KMS-11 (cell line): ENCODE measurements at regions not wholly inside any gene's neighbourhood (a gene's known extent, or its start where the extent isn't known, plus 50 kb on each side); places are given as distances from the start of the nearest gene placed in this dataset.

ENCODE experiments used
- H2AFZ ChIP-seq: fragments of 200-600 bp; sonication (generic); 2 replicates; pipeline ENCODE4 v1.6.1; 2016; ENCODE audit warnings: antibody characterized with exemption, mixed run types, low read depth
- H3K27ac ChIP-seq: fragments of 200-600 bp; sonication (generic); 2 replicates; pipeline ENCODE4 v1.6.1; 2016; ENCODE audit warnings: mild to moderate bottlenecking, mixed run types
- H3K27me3 ChIP-seq: fragments of 200-600 bp; sonication (generic); 2 replicates; pipeline ENCODE4 v1.6.1; 2017; ENCODE audit warnings: mild to moderate bottlenecking, low read depth, mixed run types, moderate library complexity; ENCODE audit not compliant: insufficient read depth
- H3K36me3 ChIP-seq: fragments of 200-600 bp; sonication (generic); 2 replicates; pipeline ENCODE4 v1.6.1; 2017; ENCODE audit warnings: mild to moderate bottlenecking, mixed run types; ENCODE audit not compliant: insufficient read depth
- H3K4me1 ChIP-seq: fragments of 200-600 bp; sonication (generic); 2 replicates; pipeline ENCODE4 v1.6.1; 2016; ENCODE audit warnings: mild to moderate bottlenecking, low read depth, mixed run types; ENCODE audit not compliant: poor library complexity, severe bottlenecking
- H3K4me2 ChIP-seq: fragments of 200-600 bp; sonication (generic); 2 replicates; pipeline ENCODE4 v1.7.0; 2016; ENCODE audit warnings: mild to moderate bottlenecking, mixed run types
- H3K4me3 ChIP-seq: fragments of 200-600 bp; sonication (generic); IDR thresholded peaks from 2 replicates; pipeline ENCODE4 v1.6.1; 2017; ENCODE audit warnings: low read depth, low read length, mixed read lengths; ENCODE audit not compliant: insufficient read depth
- H3K79me2 ChIP-seq: fragments of 200-600 bp; sonication (generic); 2 replicates; pipeline ENCODE4 v1.6.1; 2016; ENCODE audit warnings: low read depth, mixed run types; ENCODE audit not compliant: insufficient read depth
- H3K9ac ChIP-seq: fragments of 200-600 bp; sonication (generic); 2 replicates; pipeline ENCODE4 v1.6.1; 2016; ENCODE audit warnings: mild to moderate bottlenecking, mixed run types
- H4K20me1 ChIP-seq: fragments of 200-600 bp; sonication (generic); 2 replicates; pipeline ENCODE4 v1.6.1; 2016; ENCODE audit warnings: mild to moderate bottlenecking, mixed run types; ENCODE audit not compliant: insufficient read depth
- CTCF ChIP-seq: fragments of 200-600 bp; sonication (generic); conservative IDR thresholded peaks from 2 replicates; pipeline ENCODE4 v1.6.1; 2017; ENCODE audit warnings: low read depth, mild to moderate bottlenecking, antibody characterized with exemption, low read length, moderate library complexity, mixed read lengths

- no peak overlapping the region for H3K4me3 ChIP-seq
- no peaks in the 10 kb centered on the region for H3K79me2 ChIP-seq
- peaks cover 5% of the 10 kb centered on the region; the same call in 1 of the 2 replicates for H3K27me3 ChIP-seq
- peak overlapping the region; percentile 58 for H3K4me2 ChIP-seq
- no peaks in the 10 kb centered on the region for H4K20me1 ChIP-seq
- no peak overlapping the region for H2AFZ ChIP-seq
- no peak overlapping the region for H3K9ac ChIP-seq
- no peaks in the 10 kb centered on the region for H3K36me3 ChIP-seq
- no peak overlapping the region; the same call in 1 of the 2 replicates for H3K27ac ChIP-seq
- no peak for TF ChIP-seq CTCF
- peaks cover 39% of the 10 kb centered on the region for H3K4me1 ChIP-seq
Observed at GRCh38 chr13:50366488-50367174, 351.4 kb downstream of the KCNRG start.

GRCh38 chr13:50369646-50370045 lies 354.4 kb downstream of the KCNRG start:
- Histone ChIP-seq H3K4me2 (no peak overlapping the region), H4K20me1 (no peaks in the 10 kb centered on the region), H3K27ac (no peak overlapping the region), H3K79me2 (no peaks in the 10 kb centered on the region), H2AFZ (no peak overlapping the region), H3K4me1 (peaks cover 32% of the 10 kb centered on the region), H3K27me3 (peaks cover 5% of the 10 kb centered on the region; the same call in 1 of the 2 replicates), H3K36me3 (no peaks in the 10 kb centered on the region), H3K9ac (no peak overlapping the region), H3K4me3 (no peak overlapping the region)
- TF ChIP-seq CTCF, result no peak

GRCh38 chr13:50370303-50370950 lies 355.2 kb downstream of the KCNRG start:
- no peak overlapping the region for H3K4me2 ChIP-seq
- no peaks in the 10 kb centered on the region for H3K36me3 ChIP-seq
- H3K4me1 ChIP-seq, result peaks cover 24% of the 10 kb centered on the region
- H3K9ac ChIP-seq, result no peak overlapping the region
- H2AFZ ChIP-seq, result no peak overlapping the region
- no peaks in the 10 kb centered on the region for H4K20me1 ChIP-seq
- no peak overlapping the region for H3K27ac ChIP-seq
- H3K27me3 ChIP-seq, result peaks cover 5% of the 10 kb centered on the region; the same call in 1 of the 2 replicates
- H3K79me2 ChIP-seq, result no peaks in the 10 kb centered on the region
- no peak for TF ChIP-seq CTCF
- H3K4me3 ChIP-seq, result no peak overlapping the region

- Histone ChIP-seq H3K27me3 (no peaks in the 10 kb centered on the region), H3K4me3 (no peak overlapping the region), H3K79me2 (no peaks in the 10 kb centered on the region), H3K27ac (no peak overlapping the region), H3K4me1 (no peaks in the 10 kb centered on the region), H2AFZ (no peak overlapping the region), H3K4me2 (no peak overlapping the region), H3K36me3 (no peaks in the 10 kb centered on the region), H3K9ac (no peak overlapping the region), H4K20me1 (no peaks in the 10 kb centered on the region)
- no peak for TF ChIP-seq CTCF
Observed at GRCh38 chr13:50374517-50374916, 359.3 kb downstream of the KCNRG start.
